ENCODE measurements at regions not wholly inside any gene's neighbourhood (a gene's known extent, or its start where the extent isn't known, plus 50 kb on each side); places are given as distances from the start of the nearest gene placed in this dataset.

- no peak overlapping the region for H3K27ac ChIP-seq
- intact Hi-C loops (cut with DNase I): no loop called here
- 91% methylated on average over 10 of the region's 10 CpGs for WGBS
Measured at GRCh38 chr10:44068716-44069482, 316.0 kb downstream of the CXCL12 start.

GRCh38 chr10:44067432-44067831 is 317.5 kb downstream of the CXCL12 start:
- no peak for DNase-seq (ENCODE audit: low spot score)
- H3K9me3 ChIP-seq: no peaks in the 10 kb centered on the region
- H3K27ac ChIP-seq: no peak overlapping the region
- H3K4me3 ChIP-seq: no peak overlapping the region
- no peak for TF ChIP-seq CTCF (IDR thresholded peaks at IDR 0.05)
- no peak for TF ChIP-seq POLR2A (IDR thresholded peaks at IDR 0.05)
- TF ChIP-seq POLR2AphosphoS5 (IDR thresholded peaks at IDR 0.05): no peak
- H3K27me3 ChIP-seq (replicated peaks; ENCODE audit: insufficient read depth): no peaks in the 10 kb centered on the region
- no peaks in the 10 kb centered on the region for H3K36me3 ChIP-seq
- no peaks in the 10 kb centered on the region for H3K4me1 ChIP-seq (replicated peaks)
- intact Hi-C loops (cut with DNase I): no loop called here
- 100% methylated on average over 2 of the region's 2 CpGs for WGBS

More at GRCh38 chr10:44068716-44069482, 316.0 kb downstream of the CXCL12 start:
- Histone ChIP-seq H3K9me3 (no peaks in the 10 kb centered on the region), H3K36me3 (no peaks in the 10 kb centered on the region), H3K4me3 (no peak overlapping the region), H3K27me3 (replicated peaks; ENCODE audit: insufficient read depth) (no peaks in the 10 kb centered on the region), H3K4me1 (replicated peaks) (no peaks in the 10 kb centered on the region)
- TF ChIP-seq POLR2AphosphoS5 (IDR thresholded peaks at IDR 0.05) (no peak), CTCF (IDR thresholded peaks at IDR 0.05) (no peak), POLR2A (IDR thresholded peaks at IDR 0.05) (no peak)
- no peak for DNase-seq (ENCODE audit: low spot score)

GRCh38 chr10:44066527-44067255 is 318.2 kb downstream of the CXCL12 start:
- no peak overlapping the region for H3K4me3 ChIP-seq
- DNase-seq (ENCODE audit: low spot score): no peak
- TF ChIP-seq POLR2AphosphoS5 (IDR thresholded peaks at IDR 0.05) (no peak), CTCF (IDR thresholded peaks at IDR 0.05) (no peak), POLR2A (IDR thresholded peaks at IDR 0.05) (no peak)
- H3K9me3 ChIP-seq: no peaks in the 10 kb centered on the region
- WGBS: 42% methylated on average over 5 of the region's 5 CpGs
- no peaks in the 10 kb centered on the region for H3K36me3 ChIP-seq
- H3K27ac ChIP-seq: no peak overlapping the region
- no peaks in the 10 kb centered on the region for H3K27me3 ChIP-seq (replicated peaks; ENCODE audit: insufficient read depth)
- no peaks in the 10 kb centered on the region for H3K4me1 ChIP-seq (replicated peaks)
- intact Hi-C loops (cut with DNase I): no loop called here

DNA sequence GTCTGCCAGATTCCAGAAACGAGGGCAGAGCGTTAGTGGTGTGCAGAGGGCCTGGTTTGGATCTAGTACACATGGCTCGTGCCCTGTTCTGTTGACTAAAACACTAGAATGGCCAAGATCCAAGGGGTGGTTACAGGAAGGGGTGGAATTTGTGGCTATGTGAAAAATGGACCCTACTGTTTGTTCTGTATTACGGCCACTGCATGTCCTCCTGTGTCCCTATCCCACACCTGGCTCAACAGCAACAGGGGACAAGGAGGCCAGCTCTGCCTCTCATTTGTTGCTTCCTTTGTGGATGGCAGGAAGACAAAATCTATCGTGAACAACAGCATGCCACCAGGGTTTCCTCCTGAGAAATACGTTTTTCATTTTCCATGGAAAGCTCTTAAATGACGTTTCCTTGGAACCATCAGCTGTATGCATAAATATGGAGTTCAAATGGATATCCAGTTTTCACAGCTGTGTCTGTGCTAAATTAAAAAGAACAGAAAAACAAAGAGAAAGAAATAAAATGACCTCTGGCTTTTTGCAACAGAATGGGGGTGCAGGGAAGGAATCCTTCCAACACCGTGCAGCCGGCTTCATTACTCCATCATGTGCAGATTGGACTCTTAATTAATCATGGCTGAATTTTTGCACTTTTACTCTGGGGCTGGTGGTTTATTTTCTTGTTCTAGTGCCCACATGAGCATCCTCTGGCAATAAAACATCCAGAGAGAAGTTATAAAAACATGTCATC is 318.9 kb downstream of the CXCL12 start:
- H3K36me3 ChIP-seq: no peaks in the 10 kb centered on the region
- 46% methylated on average over 9 of the region's 9 CpGs for WGBS

More for the DNA sequence above, 318.9 kb downstream of the CXCL12 start:
- intact Hi-C loops (cut with DNase I): no loop called here
- H3K9me3 ChIP-seq: no peaks in the 10 kb centered on the region
- TF ChIP-seq CTCF (IDR thresholded peaks at IDR 0.05): no peak
- no peak for TF ChIP-seq POLR2AphosphoS5 (IDR thresholded peaks at IDR 0.05)
- TF ChIP-seq POLR2A (IDR thresholded peaks at IDR 0.05): no peak
- no peaks in the 10 kb centered on the region for H3K4me1 ChIP-seq (replicated peaks)
- no peak for DNase-seq (ENCODE audit: low spot score)
- no peak overlapping the region for H3K4me3 ChIP-seq
- H3K27me3 ChIP-seq (replicated peaks; ENCODE audit: insufficient read depth): no peaks in the 10 kb centered on the region
- H3K27ac ChIP-seq: no peak overlapping the region
